ENCODE measurements at regions not wholly inside any gene's neighbourhood (a gene's known extent, or its start where the extent isn't known, plus 50 kb on each side); places are given as distances from the start of the nearest gene placed in this dataset.

DNA sequence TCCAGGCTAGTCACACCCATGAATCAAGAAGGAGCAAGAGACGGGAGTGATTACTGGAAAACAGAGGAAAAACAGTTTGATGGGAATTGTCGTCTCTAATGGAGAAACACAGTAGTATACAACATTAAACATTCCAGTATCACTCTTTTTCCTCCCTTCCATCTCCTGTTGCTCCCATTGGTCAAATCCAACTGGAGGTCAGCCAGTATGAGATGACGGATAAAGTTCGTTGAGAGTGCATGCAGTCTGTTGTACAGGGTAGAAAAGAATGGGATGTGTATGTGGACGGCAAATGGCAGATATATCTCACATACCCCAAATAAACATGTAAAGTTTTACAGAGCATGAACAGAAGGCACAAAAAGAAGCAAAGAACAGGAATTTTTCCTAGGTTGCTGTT is 221.9 kb upstream of the TNP1 start:
- TF ChIP-seq CTCF (conservative IDR thresholded peaks at IDR 0.05; ENCODE audit: low read depth in 2 of 2) (no peak), POLR2AphosphoS5 (IDR thresholded peaks at IDR 0.05; ENCODE audit: low read depth) (no peak), CREB1 (CRISPR knock-in tag; IDR thresholded peaks at IDR 0.05; ENCODE audit: low read depth) (no peak), STAT1 (IDR thresholded peaks at IDR 0.05; ENCODE audit: unreplicated experiment) (no peak), JUNB (IDR thresholded peaks at IDR 0.05; ENCODE audit: unreplicated experiment) (no peak), EZH2phosphoT487 (IDR thresholded peaks at IDR 0.05; ENCODE audit: unreplicated experiment) (no peak), REST (IDR thresholded peaks at IDR 0.05; ENCODE audit: unreplicated experiment) (no peak)
